Embryonic facial prominence (tissue), 1 donor: ENCODE measurements at regions not wholly inside any gene's neighbourhood (a gene's known extent, or its start where the extent isn't known, plus 50 kb on each side); places are given as distances from the start of the nearest gene placed in this dataset.
"Not testable (repeated sequence)": the region's sequence is repeated elsewhere in the genome, so short reads cannot be mapped to it uniquely, and the experiment has no call there.

Experiments
- DNase-seq: peaks from one replicate; pipeline ENCODE4 v3.0.0-alpha.2; 2016; ENCODE audit errors: extremely low spot score

- DNase-seq = no peak
These were observed 218.6 kb downstream of the LURAP1L start for GRCh38 chr9:12993466-12993865.

GRCh38 chr9:12997009-12997408 lies 222.2 kb downstream of the LURAP1L start:
- no peak for DNase-seq

- no peak for DNase-seq
These were observed 227.3 kb downstream of the LURAP1L start for GRCh38 chr9:13001989-13002580.

- no peak for DNase-seq
These were observed 227.9 kb downstream of the LURAP1L start for GRCh38 chr9:13002740-13003139.

- DNase-seq = no peak
These were observed 235.1 kb downstream of the LURAP1L start for GRCh38 chr9:13009871-13010270.

- DNase-seq = no peak
These were observed 239.4 kb downstream of the LURAP1L start for GRCh38 chr9:13013991-13014883.

- no peak for DNase-seq
These were observed 242.4 kb downstream of the LURAP1L start for GRCh38 chr9:13017260-13017659.

GRCh38 chr9:13020146-13021040 lies 245.6 kb downstream of the LURAP1L start:
- DNase-seq = peak; percentile 20

GRCh38 chr9:13022756-13023155 lies 247.9 kb downstream of the LURAP1L start:
- no peak for DNase-seq

- DNase-seq = no peak
These were observed 248.7 kb downstream of the LURAP1L start for GRCh38 chr9:13023498-13023897.

GRCh38 chr9:13026956-13027355 lies 252.1 kb downstream of the LURAP1L start:
- DNase-seq = no peak

GRCh38 chr9:13027879-13028278 lies 251.6 kb downstream of the MPDZ start:
- DNase-seq = no peak

GRCh38 chr9:13032585-13032984 lies 246.9 kb downstream of the MPDZ start:
- DNase-seq = no peak

- peak; percentile 85 for DNase-seq
These were observed 245.4 kb downstream of the MPDZ start for GRCh38 chr9:13033959-13034693.

GRCh38 chr9:13034694-13035002 lies 244.8 kb downstream of the MPDZ start:
- no peak for DNase-seq

GRCh38 chr9:13035822-13036221 lies 243.7 kb downstream of the MPDZ start:
- no peak for DNase-seq

- DNase-seq = not testable (repeated sequence)
These were observed 241.7 kb downstream of the MPDZ start for GRCh38 chr9:13037808-13038207.

- DNase-seq = no peak
These were observed 231.5 kb downstream of the MPDZ start for GRCh38 chr9:13047827-13048587.

- DNase-seq = no peak
These were observed 230.3 kb downstream of the MPDZ start for GRCh38 chr9:13049223-13049622.

GRCh38 chr9:13053504-13053903 lies 226.0 kb downstream of the MPDZ start:
- DNase-seq = no peak

- no peak for DNase-seq
These were observed 225.1 kb downstream of the MPDZ start for GRCh38 chr9:13054389-13054788.
